Heart left ventricle (tissue), 16 donors: ENCODE measurements at regions not wholly inside any gene's neighbourhood (a gene's known extent, or its start where the extent isn't known, plus 50 kb on each side); places are given as distances from the start of the nearest gene placed in this dataset.

ENCODE experiments used
- ATAC-seq, 4 donors: fragments of 200-7000 bp; cut with Tn5 transposase; one replicate each; pipeline ENCODE4 v1.9.1; 2020 to 2022; ENCODE audit warnings: moderate library complexity in 4 of 4, mild to moderate bottlenecking in 3 of 4, moderate number of reproducible peaks in 1 of 4
- DNase-seq, 5 donors: peaks; one replicate each; pipeline ENCODE4 v3.0.0-alpha.2; 2020
- H3K27ac ChIP-seq, 12 donors: fragments of 200-600 bp; sonication (generic) in 4 of 12; one replicate each; pipeline versions ENCODE4 v1.5.0 to v1.8.0; 2016 to 2022; ENCODE audit warnings: mild to moderate bottlenecking in 2 of 12
- H3K27me3 ChIP-seq, 9 donors: fragments of 200-600 bp; sonication (generic) in 2 of 9; one replicate each; pipeline versions ENCODE4 v1.5.1 to v1.8.0; 2016 to 2022; ENCODE audit warnings: mild to moderate bottlenecking in 3 of 9
- H3K36me3 ChIP-seq, 9 donors: fragments of 200-600 bp; sonication (generic) in 2 of 9; one replicate each; pipeline versions ENCODE4 v1.5.0 to v1.8.0; 2018 to 2022; ENCODE audit warnings: mild to moderate bottlenecking in 2 of 9
- H3K4me1 ChIP-seq, 12 donors: fragments of 200-600 bp; sonication (generic) in 4 of 12; one replicate each; pipeline versions ENCODE4 v1.5.0 to v1.8.0; 2016 to 2022; ENCODE audit warnings: mild to moderate bottlenecking in 3 of 12
- H3K4me3 ChIP-seq, 12 donors: fragments of 200-600 bp; sonication (generic) in 4 of 12; one replicate each; pipeline versions ENCODE4 v1.5.0 to v1.8.0; 2017 to 2022; ENCODE audit warnings: mild to moderate bottlenecking in 9 of 12, moderate library complexity in 4 of 12
- H3K9me3 ChIP-seq, 12 donors: fragments of 200-600 bp; sonication (generic) in 4 of 12; one replicate each; pipeline versions ENCODE4 v1.5.0 to v1.8.0; 2016 to 2022; ENCODE audit warnings: mild to moderate bottlenecking in 1 of 12
- CTCF ChIP-seq, 12 donors: fragments of 200-600 bp; sonication (generic) in 4 of 12; IDR thresholded peaks; one replicate each; pipeline versions ENCODE4 v1.5.0 to v1.8.0; 2018 to 2022; ENCODE audit warnings: antibody characterized with exemption in 12 of 12, mild to moderate bottlenecking in 5 of 12
- POLR2A ChIP-seq, 2 donors: fragments of 450-650 bp; IDR thresholded peaks; one replicate each; pipeline ENCODE4 v1.6.1; 2017; ENCODE audit warnings: antibody characterized with exemption in 2 of 2, mild to moderate bottlenecking in 2 of 2, moderate library complexity in 2 of 2
- whole genome bisulfite sequencing, 4 donors: extraction: QIAGEN DNeasy Blood & Tissue Kit in 2 of 4; methylation state at CpG; one replicate each; pipeline versions ENCODE4 v1.1.5 to v1.1.7; 2013 to 2018; 5-methylcytosine and 5-hydroxymethylcytosine counted together
- intact Hi-C, 10 donors: fragments of 100-400 bp; cut with DNase I; formaldehyde crosslinking; loops; one replicate each; pipeline versions ENCODE4 v1.11.1 to v1.14.2; 2022
- donor health status: ischemic (EF 13 %, LVEDD 7.1; RV severe dilation, severe dysfunction).
- donor health status: healthy with polysubstance abuse.
- donor health status: DM: no; HTN: yes; CAD: no.
- donor health status: DM: no; HTN: no; CAD: no.
- donor health status: ischemic (EF 25% LVEDD 6.9; RV normal size, moderate dysfunction).
- donor health status: ischemic (EF 25% LVEDD 5.7; RV mildly dilated, moderate dysfunction).
- donor health status: healthy.
- donor health status: DM: yes; HTN: yes; CAD: no.
- donor health status: ischemic (EF 35%, LVEDD 5.7; RV mildly dilated, moderate dysfunction).
- donor health status: nonischemic (EF 11% LVEDD 7.7; RV severe dilation, severe dysfunction).
- donor health status: DM: yes; HTN: yes; CAD: no.
- donor health status: PGD.
- donor health status: ischemic (EF 29% LVEDD 5.4; RV normal size, mild dysfunction).
- donor health status: nonischemic (EF 23%, LVEDD 6.1; RV moderate dilation, normal function).

- WGBS, 4 donors = 39 to 58% (median 49%) methylated on average over 7 to 8 of the region's 8 CpGs
- peak overlapping the region in 7 of 12 donors; percentile 3 to 60 (median 52) for H3K27ac ChIP-seq
- intact Hi-C loops = loop anchor here in 1 of 10 donors (5.0 kb wide), 1 partner anchor 183 kb away; no protein-coding TSS in a partner anchor
- H3K36me3 ChIP-seq = no peaks in the 10 kb centered on the region
- H3K9me3 ChIP-seq = peaks cover 0 to 6% (median 0%) of the 10 kb centered on the region in 12 donors
- TF ChIP-seq POLR2A (IDR thresholded peaks at IDR 0.05) (no peak), CTCF (IDR thresholded peaks at IDR 0.05) (no peak)
- ATAC-seq (peak; percentile 29 to 65 (median 40)), DNase-seq (peak in 1 of 5 donors; percentile 27)
- H3K4me3 ChIP-seq = no peak overlapping the region
- H3K4me1 ChIP-seq = peaks cover 0 to 27% (median 0%) of the 10 kb centered on the region in 12 donors
- no peaks in the 10 kb centered on the region for H3K27me3 ChIP-seq
These were observed 150.2 kb downstream of the IMPG2 start for GRCh38 chr3:101170062-101170771.

GRCh38 chr3:101169516-101169915, 150.9 kb downstream of the IMPG2 start:
- ATAC-seq = no peak
- WGBS, 4 donors = 71 to 84% (median 78%) methylated on average over 3 of the region's 3 CpGs
- DNase-seq = no peak
- Histone ChIP-seq H3K36me3 (no peaks in the 10 kb centered on the region), H3K4me3 (no peak overlapping the region), H3K27ac (peak overlapping the region in 2 of 12 donors; percentile 3 to 60), H3K27me3 (no peaks in the 10 kb centered on the region), H3K9me3 (peaks cover 0 to 5% (median 0%) of the 10 kb centered on the region in 12 donors), H3K4me1 (peaks cover 0 to 27% (median 0%) of the 10 kb centered on the region in 12 donors)
- TF ChIP-seq POLR2A (IDR thresholded peaks at IDR 0.05) (no peak), CTCF (IDR thresholded peaks at IDR 0.05) (no peak)
- intact Hi-C loops = no loop called here

- intact Hi-C loops = no loop called here
- ATAC-seq = no peak
- H3K36me3 ChIP-seq = no peaks in the 10 kb centered on the region
- H3K4me1 ChIP-seq = peaks cover 0 to 23% (median 0%) of the 10 kb centered on the region in 12 donors
- H3K4me3 ChIP-seq = no peak overlapping the region
- H3K27me3 ChIP-seq = no peaks in the 10 kb centered on the region
- TF ChIP-seq POLR2A (IDR thresholded peaks at IDR 0.05) (no peak), CTCF (IDR thresholded peaks at IDR 0.05) (no peak)
- 84 to 96% (median 89%) methylated on average over 2 of the region's 2 CpGs for WGBS, 4 donors
- DNase-seq = no peak
- no peak overlapping the region for H3K27ac ChIP-seq
- H3K9me3 ChIP-seq = no peaks in the 10 kb centered on the region
These were observed 153.0 kb downstream of the IMPG2 start for GRCh38 chr3:101167376-101167775.

GRCh38 chr3:101166150-101166549, 154.2 kb downstream of the IMPG2 start:
- Histone ChIP-seq H3K27me3 (no peaks in the 10 kb centered on the region), H3K27ac (no peak overlapping the region), H3K4me3 (no peak overlapping the region), H3K9me3 (no peaks in the 10 kb centered on the region), H3K36me3 (no peaks in the 10 kb centered on the region), H3K4me1 (peaks cover 0 to 15% (median 0%) of the 10 kb centered on the region in 12 donors)
- 76 to 89% (median 83%) methylated on average over 2 of the region's 2 CpGs for WGBS, 4 donors
- no peak for TF ChIP-seq POLR2A (IDR thresholded peaks at IDR 0.05)
- no peak for TF ChIP-seq CTCF (IDR thresholded peaks at IDR 0.05)
- intact Hi-C loops = no loop called here
- DNase-seq (no peak), ATAC-seq (no peak)
